Frontal cortex (tissue), 3 donors: ENCODE measurements at regions not wholly inside any gene's neighbourhood (a gene's known extent, or its start where the extent isn't known, plus 50 kb on each side); places are given as distances from the start of the nearest gene placed in this dataset.

Source experiments
- DNase-seq, 2 donors: peaks; one replicate each; pipeline ENCODE4 v3.0.0; 2012; ENCODE audit warnings: low spot score in 2 of 2
- FAIRE-seq: peaks from 2 replicates; lab custom pipeline; 2012; peaks lifted over from hg19 to GRCh38; lab: Jason Lieb, UNC
- donor health status: control.
- donor health status: control.
- donor health status: control.

DNA sequence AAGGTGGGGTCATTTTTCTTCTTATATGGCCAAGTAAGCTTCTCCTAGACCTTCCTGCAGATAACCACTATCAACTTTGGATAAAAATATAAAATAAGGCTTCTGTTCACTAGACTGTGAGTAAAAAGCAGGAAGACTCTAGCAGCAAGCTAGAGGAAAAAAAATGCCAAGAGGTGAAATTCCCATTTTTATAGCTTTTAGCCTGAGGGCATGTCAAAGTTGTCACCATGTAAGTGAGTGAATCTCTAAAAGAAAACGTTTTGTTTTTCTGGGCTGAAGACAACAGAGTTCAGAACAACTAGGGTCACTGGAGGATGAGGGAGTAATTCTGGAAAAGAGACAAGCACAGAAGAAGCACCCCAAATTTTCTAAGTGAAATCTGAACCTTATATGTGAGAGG, 143.9 kb upstream of the DIO3 start:
- FAIRE-seq (no peak), DNase-seq (no peak)

DNA sequence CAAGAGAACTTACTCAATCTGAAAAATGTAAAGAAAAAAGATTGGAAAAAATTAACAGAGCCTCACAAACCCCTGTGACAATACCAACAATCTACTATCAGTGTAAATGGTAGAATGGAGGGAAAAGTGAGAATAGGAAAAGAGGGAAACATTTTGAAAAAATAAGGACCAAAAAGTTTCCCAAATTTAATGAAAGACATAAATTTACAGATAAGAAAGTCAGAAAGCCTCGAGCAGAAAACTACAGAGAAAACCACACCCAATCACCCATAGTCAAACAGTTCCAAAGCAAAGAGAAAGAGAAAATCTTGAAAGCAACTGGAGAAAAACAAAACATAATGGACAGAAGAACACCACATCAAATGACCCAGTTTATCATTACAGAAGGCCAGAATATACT, 142.7 kb upstream of the DIO3 start:
- FAIRE-seq (no peak), DNase-seq (no peak)

DNA sequence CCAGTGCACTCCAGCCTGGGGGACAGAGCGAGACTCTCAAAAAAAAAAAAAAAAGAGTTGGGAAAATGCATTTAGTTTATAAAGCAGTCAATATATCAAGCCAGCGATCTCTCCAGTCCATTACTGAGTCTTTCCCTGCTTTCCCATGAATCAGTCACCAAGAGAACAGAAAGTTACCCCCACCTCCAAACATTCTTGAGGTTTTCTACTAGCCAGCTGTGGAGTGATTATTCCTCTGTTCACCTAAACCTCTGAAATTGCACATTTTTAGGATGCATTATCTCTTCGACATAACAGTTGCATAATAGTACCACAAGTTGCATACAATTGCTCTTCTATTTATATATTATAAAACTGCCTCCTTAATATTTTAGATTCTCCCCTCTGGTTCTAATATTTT, 134.8 kb upstream of the DIO3 start:
- DNase-seq (no peak), FAIRE-seq (no peak)

DNA sequence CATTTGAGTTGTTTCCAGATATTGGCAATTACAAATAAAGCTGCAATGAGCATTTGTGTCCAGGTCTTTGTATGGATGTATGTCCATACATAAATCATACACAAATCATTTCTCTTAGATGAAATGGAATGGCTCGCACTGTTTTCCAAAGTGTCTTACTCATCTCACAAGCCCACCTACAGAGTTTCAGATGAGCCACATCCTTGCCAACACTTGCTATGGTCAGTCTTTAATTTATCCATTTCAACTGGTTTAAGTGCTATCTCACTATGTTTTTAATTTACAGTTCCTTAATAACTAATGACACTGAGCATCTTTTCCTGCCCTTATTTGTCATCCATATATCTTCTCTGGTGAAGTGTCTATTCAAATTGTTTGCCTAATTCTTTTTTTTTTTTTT, 132.9 kb upstream of the DIO3 start:
- FAIRE-seq (no peak), DNase-seq (no peak)

DNA sequence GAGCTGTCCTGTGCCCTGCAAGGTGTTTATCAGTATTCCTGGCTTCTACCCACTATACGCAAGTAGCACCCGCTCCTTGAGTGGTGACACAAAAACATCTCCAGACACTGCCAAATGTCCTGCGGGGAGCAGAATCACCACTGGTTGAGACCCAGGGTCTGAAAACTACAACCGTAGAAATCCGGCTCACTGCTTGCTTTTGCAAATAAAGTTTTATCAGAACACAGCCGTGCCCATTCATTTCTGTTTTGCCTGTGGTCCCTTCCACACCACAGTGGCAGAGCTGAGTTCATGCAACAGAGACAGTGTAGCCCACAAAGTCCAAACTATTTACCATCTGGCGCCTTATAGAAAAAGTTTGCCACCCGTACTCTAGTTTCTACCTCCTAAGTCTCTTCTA, 125.7 kb upstream of the DIO3 start:
- DNase-seq (no peak), FAIRE-seq (no peak)

DNA sequence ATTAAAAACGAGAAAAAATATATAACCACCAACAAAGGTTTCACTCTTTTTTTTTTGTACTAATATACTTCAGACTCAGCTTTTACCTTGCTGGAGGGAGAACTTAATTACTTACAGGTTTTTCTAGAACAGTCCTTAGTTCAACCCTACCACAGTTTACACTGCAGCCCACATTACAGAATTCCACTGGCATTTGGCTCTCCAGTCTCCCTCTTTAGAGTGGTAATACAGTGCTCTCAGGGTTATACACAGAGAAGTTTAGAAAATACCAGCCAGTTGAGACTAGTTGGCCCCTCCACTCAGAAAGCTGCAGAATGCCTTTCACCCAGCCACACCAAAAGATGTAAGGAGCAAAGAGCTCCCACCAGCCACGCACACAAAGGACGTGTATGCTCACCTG, 122.3 kb upstream of the DIO3 start:
- DNase-seq = no peak
- FAIRE-seq = no peak

DNA sequence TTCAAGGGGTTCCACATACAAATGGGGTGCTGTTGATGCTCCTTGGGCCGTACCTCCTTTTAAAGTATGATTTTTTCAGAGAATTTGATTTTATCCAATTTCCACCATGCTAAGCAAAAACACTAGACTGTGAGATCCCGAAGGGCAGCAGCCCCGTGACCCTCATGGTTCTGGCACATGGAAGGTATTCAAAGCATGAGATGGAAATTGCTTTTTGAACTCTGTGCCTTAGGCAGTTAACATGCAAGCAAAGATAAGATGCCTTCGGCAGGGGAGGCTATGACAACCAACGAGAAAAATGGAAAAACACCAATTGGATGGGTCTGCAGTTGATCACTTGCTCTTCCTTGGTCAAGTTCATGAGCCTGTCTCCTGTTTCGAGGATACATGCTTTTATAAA, 120.8 kb upstream of the DIO3 start:
- FAIRE-seq (no peak), DNase-seq (no peak)

DNA sequence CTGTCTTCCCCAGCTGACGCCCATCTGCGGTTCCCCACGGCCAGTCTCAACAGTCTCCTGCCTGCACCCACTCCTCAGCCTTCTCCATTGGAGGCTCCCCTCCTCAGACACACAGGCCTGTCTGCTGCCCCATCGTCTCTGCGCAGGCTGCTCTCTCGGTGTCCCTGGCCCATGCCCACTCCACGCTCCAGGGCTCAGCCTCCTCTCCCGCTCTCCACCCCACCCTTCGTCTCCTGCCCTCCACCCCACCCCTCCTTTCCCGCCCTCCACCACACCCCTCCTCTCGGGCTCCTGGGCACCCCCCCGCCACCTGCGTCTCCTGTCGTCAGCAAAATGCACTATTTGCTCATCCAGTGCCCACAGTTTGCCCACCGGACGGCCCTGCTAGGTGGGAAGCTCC, 119.6 kb upstream of the DIO3 start:
- DNase-seq = no peak
- no peak for FAIRE-seq

DNA sequence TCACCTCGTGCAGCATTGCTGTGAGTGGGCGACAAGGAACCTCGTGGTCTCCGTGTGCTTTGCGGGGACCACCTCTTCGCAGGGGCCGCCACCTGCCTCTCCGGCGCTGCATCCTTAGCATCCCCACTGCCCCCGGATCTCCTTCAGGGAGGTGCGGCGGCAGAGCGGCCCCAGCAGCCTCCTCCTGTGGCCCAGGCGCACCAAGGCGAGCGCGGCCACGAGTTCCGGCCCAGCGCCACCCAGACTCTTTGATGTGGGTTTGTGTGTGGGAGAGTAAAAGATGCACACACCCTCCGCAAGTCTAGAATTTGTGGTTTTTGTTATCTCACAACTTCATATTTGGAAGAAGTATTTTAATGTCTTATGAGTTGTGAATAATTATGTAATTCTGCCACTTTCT, 118.8 kb upstream of the DIO3 start:
- FAIRE-seq (no peak), DNase-seq (no peak)

DNA sequence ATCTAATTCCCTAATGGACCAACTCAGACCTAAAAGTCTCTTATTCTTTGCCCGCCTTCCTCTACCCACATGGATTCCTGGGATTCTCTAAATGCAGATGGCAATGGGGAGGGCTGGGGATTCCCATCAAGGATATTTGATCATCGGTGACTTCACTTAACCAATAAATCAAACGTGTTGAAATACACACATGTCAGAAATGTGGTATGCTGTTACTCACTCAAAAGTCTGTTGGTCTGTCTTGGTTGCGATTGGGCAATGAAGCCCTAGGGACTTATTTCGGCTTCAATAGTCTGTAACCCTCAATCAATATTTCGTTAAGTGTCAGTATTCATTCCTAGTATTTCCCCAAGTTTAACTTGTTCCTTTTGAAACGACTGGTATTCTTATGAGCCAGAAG, 117.2 kb upstream of the DIO3 start:
- FAIRE-seq = no peak
- DNase-seq = no peak

DNA sequence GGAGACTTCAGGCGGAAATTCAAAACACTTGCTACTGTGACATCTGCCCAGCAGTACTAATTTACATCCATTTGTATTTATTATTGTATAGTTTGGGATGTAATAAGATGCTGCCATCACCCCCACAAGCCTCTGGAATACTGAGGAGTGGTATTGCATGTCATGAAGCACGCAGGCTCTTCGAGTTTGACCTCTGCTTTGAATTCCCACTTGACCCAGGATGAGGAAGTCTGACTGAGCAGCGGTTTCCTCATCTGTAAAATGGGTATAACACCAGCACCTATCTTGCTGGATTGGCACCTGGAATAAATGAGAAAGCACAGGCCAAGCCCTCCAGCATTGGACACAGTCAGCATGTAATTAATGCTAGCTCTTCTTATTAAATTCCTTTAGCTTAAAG, 116.0 kb upstream of the DIO3 start:
- no peak for DNase-seq
- FAIRE-seq = no peak

DNA sequence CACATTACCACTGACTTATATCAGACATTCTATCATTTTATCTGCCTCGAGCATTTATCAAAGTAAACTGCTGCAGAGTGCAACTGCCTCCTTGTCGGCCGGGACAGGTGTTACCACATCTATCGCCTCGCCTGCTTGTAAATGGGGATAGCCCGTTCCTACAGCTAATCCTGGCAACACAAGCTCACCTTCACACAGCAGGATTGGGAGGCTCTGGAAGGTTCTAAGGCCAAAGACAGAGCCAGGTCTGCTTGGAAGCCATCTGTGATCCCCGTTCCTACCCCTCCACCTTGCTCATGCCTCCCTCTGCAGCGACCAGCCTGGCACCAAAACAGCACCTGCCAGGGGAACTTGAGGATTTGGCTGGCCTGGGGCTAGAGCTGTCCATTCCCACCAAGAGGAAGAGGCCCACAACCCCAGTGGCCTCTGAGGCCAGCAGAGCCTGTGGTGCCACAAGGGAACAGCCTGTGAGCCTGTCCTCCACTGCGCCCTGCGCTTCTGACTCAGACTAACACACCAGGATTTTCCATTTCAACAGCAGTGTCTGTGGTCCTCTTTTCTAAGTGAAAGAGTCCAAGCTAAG, 114.8 kb upstream of the DIO3 start:
- FAIRE-seq (no peak), DNase-seq (no peak)

DNA sequence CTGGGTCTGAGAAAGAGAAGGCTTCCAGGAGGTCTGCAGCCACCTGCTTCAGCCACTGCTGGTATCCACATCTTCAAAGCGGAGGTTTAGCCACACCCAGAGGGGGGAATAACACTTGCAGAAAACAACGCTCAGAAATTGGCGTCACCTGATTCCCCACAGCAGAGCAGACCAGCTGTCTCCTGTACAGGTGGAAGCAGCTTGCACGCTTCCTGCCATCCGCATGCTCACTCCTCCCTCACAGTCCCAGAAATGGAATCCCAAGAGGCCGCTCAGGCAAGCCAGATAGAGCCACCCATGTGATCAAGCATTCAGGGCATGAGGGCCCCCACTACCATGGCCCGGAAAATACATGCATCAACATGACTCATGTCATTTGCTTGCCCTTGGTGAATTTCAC, 112.2 kb upstream of the DIO3 start:
- FAIRE-seq (no peak), DNase-seq (no peak)

DNA sequence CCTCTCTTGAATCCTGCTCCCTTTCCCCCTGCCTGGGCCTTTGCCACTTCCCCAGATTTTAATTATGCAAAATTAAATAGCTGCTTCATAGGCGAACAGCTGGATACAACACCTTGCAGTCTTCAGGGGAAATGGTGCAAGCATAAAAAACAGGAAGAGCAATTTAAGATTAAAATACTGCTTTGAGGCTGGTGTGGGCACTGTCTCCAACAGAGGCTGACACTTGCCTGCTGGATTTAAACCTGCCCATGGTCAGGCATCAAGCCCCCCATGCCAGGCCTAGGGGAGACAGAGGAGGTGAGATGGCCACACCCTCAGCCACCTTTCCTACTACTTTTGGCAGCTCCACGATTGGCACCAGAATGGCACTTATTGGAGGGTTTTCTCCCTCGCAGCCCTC, 110.1 kb upstream of the DIO3 start:
- FAIRE-seq = no peak
- DNase-seq = no peak

DNA sequence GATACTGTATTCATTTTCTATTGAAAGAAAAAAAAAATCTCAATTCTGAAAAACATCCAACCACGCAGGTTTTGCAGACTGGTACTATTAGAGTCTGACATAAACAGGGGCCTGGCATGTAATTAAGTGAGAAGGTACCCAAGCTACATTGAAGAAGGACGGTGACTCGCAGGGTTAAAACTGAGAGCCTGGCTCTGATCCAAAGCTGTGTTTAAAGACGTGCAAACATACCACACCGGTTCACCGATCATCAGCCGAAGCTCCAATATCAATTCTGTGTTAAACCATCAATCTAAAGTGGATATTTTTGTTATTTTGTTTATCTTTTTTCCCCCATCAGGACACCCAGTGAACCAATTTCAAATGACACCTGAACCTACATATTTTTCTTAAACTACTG, 108.1 kb upstream of the DIO3 start:
- DNase-seq = no peak
- FAIRE-seq = no peak

DNA sequence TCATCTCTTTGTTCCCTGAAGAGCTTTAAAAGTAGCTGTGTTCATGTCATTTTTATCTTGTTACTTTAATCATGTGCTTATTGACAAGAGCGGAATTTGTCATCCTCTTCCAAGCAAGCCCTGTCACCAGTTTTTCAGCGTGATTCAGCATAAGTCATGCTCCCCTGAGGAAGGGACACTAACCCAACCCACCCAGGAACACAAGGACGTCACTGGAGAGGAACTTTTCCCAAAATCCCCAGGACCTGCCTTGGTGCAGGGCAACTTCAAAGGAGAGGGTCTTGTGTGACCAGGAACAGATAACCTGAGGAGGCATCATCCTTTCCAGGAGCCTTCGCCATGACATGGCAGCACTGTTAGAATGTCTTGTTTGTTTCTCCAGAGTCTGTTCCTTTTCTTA, 107.1 kb upstream of the DIO3 start:
- DNase-seq = no peak
- FAIRE-seq = no peak

DNA sequence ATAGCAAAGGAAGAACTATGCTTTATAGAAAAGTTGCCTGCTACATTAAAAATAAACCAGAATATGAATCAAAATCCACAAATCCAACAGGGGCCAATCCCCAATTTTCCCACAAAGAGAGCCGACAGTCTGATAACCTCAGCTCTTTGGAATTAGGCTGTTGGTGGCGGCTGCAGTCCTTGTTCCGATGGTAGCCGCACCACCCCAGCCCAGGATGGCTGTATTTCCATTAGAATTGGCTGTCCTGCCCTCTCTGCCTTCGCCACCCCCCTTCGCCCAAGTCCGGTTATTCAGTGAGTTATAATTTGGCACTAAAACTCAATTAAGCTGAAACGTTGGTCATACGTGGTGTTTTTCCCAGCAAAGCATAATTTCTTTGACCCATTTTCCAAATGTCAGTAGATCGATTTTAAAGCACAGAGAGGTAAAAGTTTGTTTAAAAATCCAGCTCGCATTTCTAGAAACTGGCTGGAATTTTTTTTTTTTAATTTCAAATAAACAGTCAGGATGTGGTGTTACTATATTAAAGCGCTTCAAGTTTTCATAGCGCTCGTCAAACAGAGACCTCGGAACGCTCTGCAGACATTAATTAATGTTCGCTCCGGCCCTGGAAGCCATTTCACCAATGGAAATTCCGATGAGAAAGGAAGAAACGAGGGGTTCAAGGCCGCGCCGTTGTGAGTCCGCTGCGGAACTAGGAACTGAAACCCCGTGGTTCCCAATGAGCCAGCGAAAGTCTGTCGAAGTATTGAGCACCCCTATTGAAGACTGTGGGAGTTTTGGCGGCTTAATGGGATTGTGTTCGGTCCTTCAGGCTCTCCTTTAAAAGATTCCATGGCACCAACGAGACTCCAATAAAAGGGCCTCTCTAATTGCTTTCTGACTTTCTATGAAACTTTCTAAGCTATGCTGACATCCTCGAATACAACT, 104.8 kb upstream of the DIO3 start:
- no peak for DNase-seq
- FAIRE-seq = no peak

DNA sequence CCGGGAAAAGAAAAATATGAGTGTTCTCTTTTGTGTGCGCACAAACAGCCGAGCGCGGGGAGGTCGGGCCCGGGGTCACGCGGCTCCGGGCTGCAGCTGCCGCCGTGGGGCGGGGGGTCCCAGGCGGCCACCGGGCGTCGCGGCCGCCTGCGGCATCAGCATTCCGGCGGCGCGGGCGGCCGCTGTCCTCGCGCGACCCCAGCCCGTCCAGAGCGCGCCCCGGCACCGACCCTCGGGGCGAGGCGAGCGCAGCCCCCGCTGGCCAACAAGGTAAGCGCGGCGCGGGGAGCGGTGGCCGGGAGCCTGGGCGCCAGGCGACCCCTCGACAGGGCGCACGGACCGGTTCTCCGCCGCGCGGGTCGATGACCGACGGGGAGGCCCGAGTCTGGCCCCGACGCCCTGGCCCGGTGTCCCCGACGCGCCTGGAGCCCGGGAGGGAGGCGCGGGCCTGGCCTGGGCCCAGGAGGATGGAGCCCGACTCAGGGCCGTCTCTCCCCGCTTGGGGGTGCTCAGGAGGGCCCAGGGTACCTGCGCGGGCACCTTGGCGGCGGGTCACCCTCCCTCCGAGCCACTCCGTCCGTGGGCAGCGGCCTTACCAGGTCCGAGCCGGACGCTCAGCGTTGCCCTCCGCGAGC, 103.9 kb upstream of the DIO3 start:
- FAIRE-seq (no peak), DNase-seq (no peak)

DNA sequence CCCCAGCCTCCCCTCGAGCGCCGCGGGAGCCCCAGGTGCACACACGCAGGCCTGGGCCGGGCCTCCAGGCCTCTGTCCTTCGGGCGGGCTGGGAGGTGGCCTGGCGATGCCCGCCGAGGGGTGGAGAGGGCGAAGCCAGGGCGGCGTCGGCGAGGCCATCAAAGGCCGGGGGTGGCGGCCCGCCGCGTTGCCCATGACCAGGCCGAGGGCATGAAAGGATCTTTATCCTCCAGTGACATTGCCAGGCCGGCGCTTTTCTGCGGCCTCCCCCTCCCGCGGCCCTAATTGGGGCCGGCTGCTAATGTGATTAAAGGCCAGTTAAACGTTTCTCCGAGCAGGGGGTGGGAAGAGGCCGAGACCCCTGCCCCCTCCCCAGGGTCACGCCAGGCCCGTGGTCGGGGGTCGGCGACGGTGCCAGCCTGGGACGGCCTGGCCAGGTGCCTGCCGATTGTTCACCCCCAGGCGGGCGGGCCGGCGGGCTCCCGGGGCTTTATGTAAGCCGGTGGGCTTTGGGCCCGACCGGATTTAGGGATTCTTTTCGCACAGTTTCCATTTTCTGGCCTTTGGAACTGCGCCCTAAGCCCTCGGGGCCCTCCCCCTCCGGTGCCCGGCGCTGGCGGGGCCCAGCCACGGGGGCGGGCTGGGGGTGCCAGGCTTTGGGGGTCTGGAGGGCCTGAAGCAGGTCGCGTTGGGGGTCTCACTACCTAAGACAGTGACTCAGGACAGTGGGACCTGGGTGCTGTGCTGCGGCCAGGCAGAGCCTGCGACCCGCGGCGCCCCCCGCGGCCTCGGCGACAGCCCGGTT, 103.2 kb upstream of the DIO3 start:
- FAIRE-seq (no peak), DNase-seq (no peak)

DNA sequence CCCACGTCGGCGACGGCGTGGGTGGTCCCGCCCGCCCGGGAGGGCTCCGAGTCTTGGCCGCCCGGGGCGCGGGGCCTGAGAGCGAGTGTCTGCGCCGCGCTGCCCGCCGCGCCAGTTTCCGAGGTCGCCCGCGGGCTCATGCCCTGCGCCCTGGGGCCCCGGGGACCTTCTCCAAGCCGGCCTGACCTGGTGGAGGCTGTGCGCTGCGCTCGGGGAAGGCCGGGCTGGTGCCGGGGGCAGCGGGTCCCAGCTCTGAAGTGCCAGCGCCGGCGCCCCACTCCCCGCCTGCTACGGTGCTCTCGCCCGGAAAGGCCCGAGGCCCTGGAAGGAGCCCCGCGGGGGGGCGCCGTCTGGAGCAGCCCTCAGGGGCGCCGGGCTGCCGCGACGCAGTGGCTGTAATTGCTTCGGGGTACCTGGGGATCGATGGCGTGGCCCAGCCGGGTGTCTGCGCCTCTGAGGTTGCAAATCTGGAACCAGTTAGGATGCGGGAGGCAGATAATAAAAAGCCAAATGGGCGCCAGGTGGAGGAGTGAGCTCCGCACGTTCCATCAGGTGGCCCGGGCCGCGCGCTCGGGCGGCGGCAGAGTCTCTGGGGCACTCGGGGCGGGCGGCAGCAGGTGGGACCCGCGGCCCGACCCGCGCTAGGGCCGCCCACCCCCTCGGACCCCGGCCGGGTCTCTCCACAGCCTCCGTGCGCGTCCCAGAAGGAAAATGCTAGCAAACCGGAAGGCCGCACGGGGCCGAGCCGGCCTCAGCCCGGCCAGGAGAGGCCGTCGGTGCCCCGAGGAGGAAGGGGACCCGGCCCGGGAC, 102.3 kb upstream of the DIO3 start:
- FAIRE-seq = no peak
- DNase-seq = no peak
